Stimulated activated CD8-positive, alpha-beta memory T cell treated with anti-CD3 and anti-CD28 coated beads, Interleukin-12 subunit alpha, Interleukin-12 subunit beta, amount 100 ng/mL, for 24 hours (primary cell): ENCODE measurements at regions not wholly inside any gene's neighbourhood (a gene's known extent, or its start where the extent isn't known, plus 50 kb on each side); places are given as distances from the start of the nearest gene placed in this dataset.

Experiments used
- DNase-seq: peaks from one replicate; pipeline ENCODE4 v3.0.0-alpha.2; 2020; ENCODE audit errors: extremely low read depth

GRCh38 chr9:16025627-16026026 is 472.8 kb downstream of the CCDC171 start:
- no peak for DNase-seq

- no peak for DNase-seq
Observed at GRCh38 chr9:16026886-16027285, 474.0 kb downstream of the CCDC171 start.

GRCh38 chr9:16028548-16028947 is 475.7 kb downstream of the CCDC171 start:
- DNase-seq, result no peak

- DNase-seq, result no peak
Observed at GRCh38 chr9:16029046-16029615, 476.3 kb downstream of the CCDC171 start.

GRCh38 chr9:16029796-16030363 is 477.0 kb downstream of the CCDC171 start:
- no peak for DNase-seq

- DNase-seq, result no peak
Observed at GRCh38 chr9:16030528-16031185, 477.8 kb downstream of the CCDC171 start.

GRCh38 chr9:16031486-16031885 is 478.6 kb downstream of the CCDC171 start:
- DNase-seq, result no peak

GRCh38 chr9:16031971-16032370 is 479.1 kb downstream of the CCDC171 start:
- DNase-seq, result no peak

- no peak for DNase-seq
Observed at GRCh38 chr9:16032799-16033198, 480.0 kb downstream of the CCDC171 start.

GRCh38 chr9:16033253-16033652 is 480.4 kb downstream of the CCDC171 start:
- DNase-seq, result no peak

GRCh38 chr9:16033921-16034691 is 481.3 kb downstream of the CCDC171 start:
- no peak for DNase-seq

GRCh38 chr9:16039218-16039987 is 486.6 kb downstream of the CCDC171 start:
- no peak for DNase-seq

- DNase-seq, result no peak
Observed at GRCh38 chr9:16039988-16040761, 487.3 kb downstream of the CCDC171 start.

- DNase-seq, result no peak
Observed at GRCh38 chr9:16043756-16044578, 491.1 kb downstream of the CCDC171 start.

GRCh38 chr9:16044579-16044881 is 491.7 kb downstream of the CCDC171 start:
- no peak for DNase-seq

GRCh38 chr9:16045651-16046280 is 492.9 kb downstream of the CCDC171 start:
- DNase-seq, result no peak

- no peak for DNase-seq
Observed at GRCh38 chr9:16046713-16047112, 493.9 kb downstream of the CCDC171 start.

GRCh38 chr9:16048129-16048528 is 495.3 kb downstream of the CCDC171 start:
- DNase-seq, result no peak

GRCh38 chr9:16052146-16052545 is 499.3 kb downstream of the CCDC171 start:
- no peak for DNase-seq
